ENCODE measurements at regions not wholly inside any gene's neighbourhood (a gene's known extent, or its start where the extent isn't known, plus 50 kb on each side); places are given as distances from the start of the nearest gene placed in this dataset.
"Not testable (repeated sequence)": the region's sequence is repeated elsewhere in the genome, so short reads cannot be mapped to it uniquely, and the experiment has no call there.

- no peak for DNase-seq (ENCODE audit: low spot score)
Measured at GRCh38 chr1:2950926-2951305, 70.4 kb upstream of the ACTRT2 start.

GRCh38 chr1:2951856-2952255 is 69.4 kb upstream of the ACTRT2 start:
- no peak for DNase-seq (ENCODE audit: low spot score)

GRCh38 chr1:2952371-2952770 is 68.9 kb upstream of the ACTRT2 start:
- no peak for DNase-seq (ENCODE audit: low spot score)

- no peak for DNase-seq (ENCODE audit: low spot score)
Measured at GRCh38 chr1:2952992-2953391, 68.3 kb upstream of the ACTRT2 start.

- DNase-seq (ENCODE audit: low spot score): no peak
Measured at GRCh38 chr1:2953688-2954285, 67.5 kb upstream of the ACTRT2 start.

GRCh38 chr1:2955652-2956051 is 65.6 kb upstream of the ACTRT2 start:
- no peak for DNase-seq (ENCODE audit: low spot score)

- DNase-seq (ENCODE audit: low spot score): no peak
Measured at GRCh38 chr1:2956576-2956975, 64.7 kb upstream of the ACTRT2 start.

- no peak for DNase-seq (ENCODE audit: low spot score)
Measured at GRCh38 chr1:2957329-2957728, 63.9 kb upstream of the ACTRT2 start.

GRCh38 chr1:2959881-2960280 is 61.4 kb upstream of the ACTRT2 start:
- DNase-seq (ENCODE audit: low spot score): not testable (repeated sequence)

- DNase-seq (ENCODE audit: low spot score): no peak
Measured at GRCh38 chr1:2961081-2961480, 60.2 kb upstream of the ACTRT2 start.

GRCh38 chr1:2961661-2962060 is 59.6 kb upstream of the ACTRT2 start:
- DNase-seq (ENCODE audit: low spot score): no peak

GRCh38 chr1:2962061-2962460 is 59.2 kb upstream of the ACTRT2 start:
- DNase-seq (ENCODE audit: low spot score): no peak

GRCh38 chr1:2962541-2962940 is 58.7 kb upstream of the ACTRT2 start:
- no peak for DNase-seq (ENCODE audit: low spot score)

- no peak for DNase-seq (ENCODE audit: low spot score)
Measured at GRCh38 chr1:2962946-2963345, 58.3 kb upstream of the ACTRT2 start.

- DNase-seq (ENCODE audit: low spot score): no peak
Measured at GRCh38 chr1:2965676-2966075, 55.6 kb upstream of the ACTRT2 start.

GRCh38 chr1:2966449-2967328 is 54.6 kb upstream of the ACTRT2 start:
- no peak for DNase-seq (ENCODE audit: low spot score)

- no peak for DNase-seq (ENCODE audit: low spot score)
Measured at GRCh38 chr1:2967329-2967725, 53.9 kb upstream of the ACTRT2 start.

- DNase-seq (ENCODE audit: low spot score): no peak
Measured at GRCh38 chr1:2967881-2968280, 53.4 kb upstream of the ACTRT2 start.

GRCh38 chr1:2968471-2968881 is 52.8 kb upstream of the ACTRT2 start:
- DNase-seq (ENCODE audit: low spot score): no peak

GRCh38 chr1:2969011-2969844 is 52.0 kb upstream of the ACTRT2 start:
- DNase-seq (ENCODE audit: low spot score): no peak

GRCh38 chr1:2969845-2970291 is 51.4 kb upstream of the ACTRT2 start:
- no peak for DNase-seq (ENCODE audit: low spot score)

GRCh38 chr1:2970311-2971071 is 50.8 kb upstream of the ACTRT2 start:
- no peak for DNase-seq (ENCODE audit: low spot score)
